ENCODE measurements at regions not wholly inside any gene's neighbourhood (a gene's known extent, or its start where the extent isn't known, plus 50 kb on each side); places are given as distances from the start of the nearest gene placed in this dataset.
"Not testable (repeated sequence)": the region's sequence is repeated elsewhere in the genome, so short reads cannot be mapped to it uniquely, and the experiment has no call there.

DNA sequence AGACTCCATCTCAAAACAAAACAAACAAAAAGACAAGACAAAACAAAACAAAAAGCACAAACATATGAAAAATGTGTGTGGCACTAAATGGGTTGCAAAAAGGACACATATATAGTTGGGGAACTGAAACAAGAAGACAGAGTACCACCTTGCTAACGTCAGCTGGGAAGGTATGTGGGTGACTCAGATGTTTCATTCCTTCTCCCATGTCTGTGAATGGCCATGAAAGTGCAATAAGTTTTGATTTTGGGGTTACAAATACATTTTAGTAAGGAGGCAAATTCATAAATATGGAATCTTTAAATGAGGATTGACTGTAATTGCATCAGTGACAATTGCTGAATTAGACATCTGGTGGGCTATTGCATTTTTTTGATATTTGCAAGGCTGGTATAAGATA is 81.6 kb upstream of the KLF4 start:
- TF ChIP-seq, protein P1, sequence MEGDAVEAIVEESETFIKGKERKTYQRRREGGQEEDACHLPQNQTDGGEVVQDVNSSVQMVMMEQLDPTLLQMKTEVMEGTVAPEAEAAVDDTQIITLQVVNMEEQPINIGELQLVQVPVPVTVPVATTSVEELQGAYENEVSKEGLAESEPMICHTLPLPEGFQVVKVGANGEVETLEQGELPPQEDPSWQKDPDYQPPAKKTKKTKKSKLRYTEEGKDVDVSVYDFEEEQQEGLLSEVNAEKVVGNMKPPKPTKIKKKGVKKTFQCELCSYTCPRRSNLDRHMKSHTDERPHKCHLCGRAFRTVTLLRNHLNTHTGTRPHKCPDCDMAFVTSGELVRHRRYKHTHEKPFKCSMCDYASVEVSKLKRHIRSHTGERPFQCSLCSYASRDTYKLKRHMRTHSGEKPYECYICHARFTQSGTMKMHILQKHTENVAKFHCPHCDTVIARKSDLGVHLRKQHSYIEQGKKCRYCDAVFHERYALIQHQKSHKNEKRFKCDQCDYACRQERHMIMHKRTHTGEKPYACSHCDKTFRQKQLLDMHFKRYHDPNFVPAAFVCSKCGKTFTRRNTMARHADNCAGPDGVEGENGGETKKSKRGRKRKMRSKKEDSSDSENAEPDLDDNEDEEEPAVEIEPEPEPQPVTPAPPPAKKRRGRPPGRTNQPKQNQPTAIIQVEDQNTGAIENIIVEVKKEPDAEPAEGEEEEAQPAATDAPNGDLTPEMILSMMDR (IDR thresholded peaks at IDR 0.05; ENCODE audit: borderline replicate concordance, insufficient read depth, low read depth, low read length): no peak
- H3K4me3 ChIP-seq (ENCODE audit: low read depth, low read length): no peak overlapping the region

DNA sequence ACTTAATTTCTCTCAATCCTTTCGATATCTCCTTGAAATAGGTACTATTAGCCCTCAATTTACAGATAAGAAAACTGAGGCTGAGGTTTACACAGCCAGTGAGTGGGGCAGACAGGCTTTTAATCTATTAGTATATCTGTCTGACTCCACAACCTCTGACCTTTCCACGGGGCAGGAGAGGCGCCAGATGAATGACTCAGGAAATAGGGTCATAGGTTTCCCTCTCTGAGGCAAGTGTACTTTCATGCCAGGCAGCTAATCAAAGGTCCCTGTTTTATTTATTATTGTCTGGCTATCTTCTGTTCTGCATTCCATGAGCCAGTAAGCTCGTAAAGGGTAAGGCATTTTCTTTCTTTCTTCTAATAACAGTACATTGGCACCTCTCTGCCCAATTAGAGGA is 79.6 kb upstream of the KLF4 start:
- TF ChIP-seq, protein P1 (IDR thresholded peaks at IDR 0.05; ENCODE audit: borderline replicate concordance, insufficient read depth, low read depth, low read length): no peak
- H3K4me3 ChIP-seq (ENCODE audit: low read depth, low read length): no peak overlapping the region

DNA sequence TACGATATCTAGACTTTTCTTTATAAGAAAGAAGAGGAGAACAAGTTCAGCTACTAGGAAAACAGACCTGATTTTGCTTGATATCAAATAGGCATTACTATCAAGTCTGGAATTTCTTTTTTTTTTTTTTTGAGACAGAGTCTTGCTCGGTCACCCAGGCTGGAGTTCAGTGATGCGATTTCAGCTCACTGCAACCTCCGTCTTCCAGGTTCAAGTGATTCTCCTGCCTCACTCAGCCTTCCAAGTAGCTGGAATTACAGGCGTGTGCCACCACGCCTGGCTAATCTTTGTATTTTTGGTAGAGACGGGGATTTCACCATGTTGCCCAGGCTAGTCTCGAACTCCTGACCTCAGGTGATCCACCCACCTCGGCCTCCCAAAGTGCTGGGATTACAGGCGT is 78.8 kb upstream of the KLF4 start:
- not testable (repeated sequence) for H3K4me3 ChIP-seq (ENCODE audit: low read depth, low read length)

DNA sequence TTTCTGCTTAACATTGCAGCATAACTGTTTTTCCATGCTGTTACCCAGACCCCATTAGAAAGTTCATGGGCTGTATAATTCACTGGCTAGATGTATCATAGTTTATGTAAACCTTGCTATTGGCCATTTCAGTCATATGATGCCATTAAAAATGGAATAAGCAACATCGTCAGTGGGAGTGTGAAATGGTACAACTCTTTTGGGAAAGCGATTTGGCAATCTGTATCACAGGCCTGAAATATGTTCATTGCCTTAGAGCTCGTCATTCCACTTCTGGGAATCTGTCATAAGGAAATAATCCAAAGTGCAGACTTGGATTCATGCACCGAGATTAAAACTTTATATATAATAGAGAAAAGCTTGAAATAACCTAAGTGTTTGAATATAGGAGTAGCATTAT is 77.9 kb upstream of the KLF4 start:
- H3K4me3 ChIP-seq (ENCODE audit: low read depth, low read length): no peak overlapping the region
- TF ChIP-seq, protein P1 (IDR thresholded peaks at IDR 0.05; ENCODE audit: borderline replicate concordance, insufficient read depth, low read depth, low read length): no peak

DNA sequence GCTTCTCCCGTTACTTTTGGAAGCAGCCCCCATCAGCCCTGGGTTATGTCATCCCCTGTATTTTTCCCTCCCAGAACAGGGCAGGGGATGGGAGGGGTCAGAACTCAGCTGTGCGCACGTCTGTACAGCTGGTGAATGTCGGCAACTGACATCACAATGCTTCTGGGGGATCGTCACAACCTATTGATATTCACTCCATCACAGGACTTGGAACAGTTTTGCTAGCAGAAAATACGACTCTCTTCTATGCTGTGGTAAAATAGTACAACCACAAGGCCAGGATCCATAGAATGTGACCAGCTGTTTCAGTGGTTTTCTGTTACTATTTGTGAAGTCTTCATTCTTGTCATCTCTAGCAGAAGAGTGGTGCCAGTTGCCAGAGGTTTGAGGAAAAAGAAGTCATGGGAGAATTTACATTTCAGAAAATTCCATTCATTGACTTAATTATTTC is 77.1 kb upstream of the KLF4 start:
- H3K4me3 ChIP-seq (ENCODE audit: low read depth, low read length): no peak overlapping the region
- TF ChIP-seq, protein P1 (IDR thresholded peaks at IDR 0.05; ENCODE audit: borderline replicate concordance, insufficient read depth, low read depth, low read length): no peak

DNA sequence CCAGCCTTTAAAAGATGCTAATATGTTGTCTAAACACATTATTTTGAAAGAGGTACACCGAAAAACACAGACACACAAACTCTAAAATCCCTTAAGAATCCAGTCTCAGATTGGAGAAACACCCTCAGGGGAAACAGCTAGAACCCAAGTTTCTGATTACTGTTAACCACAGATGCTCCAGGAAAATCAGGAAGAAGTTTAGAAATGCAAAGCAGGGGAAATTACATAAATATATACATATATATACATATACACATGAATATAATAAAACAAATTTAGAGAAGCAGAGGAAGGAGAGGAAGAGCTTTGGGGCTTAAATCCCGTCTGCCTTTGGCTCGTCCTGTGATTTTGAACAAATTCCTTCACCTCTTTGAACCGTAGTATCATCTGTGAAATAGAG is 73.2 kb upstream of the KLF4 start:
- TF ChIP-seq, protein P1 (IDR thresholded peaks at IDR 0.05; ENCODE audit: borderline replicate concordance, insufficient read depth, low read depth, low read length): no peak
- H3K4me3 ChIP-seq (ENCODE audit: low read depth, low read length): no peak overlapping the region

DNA sequence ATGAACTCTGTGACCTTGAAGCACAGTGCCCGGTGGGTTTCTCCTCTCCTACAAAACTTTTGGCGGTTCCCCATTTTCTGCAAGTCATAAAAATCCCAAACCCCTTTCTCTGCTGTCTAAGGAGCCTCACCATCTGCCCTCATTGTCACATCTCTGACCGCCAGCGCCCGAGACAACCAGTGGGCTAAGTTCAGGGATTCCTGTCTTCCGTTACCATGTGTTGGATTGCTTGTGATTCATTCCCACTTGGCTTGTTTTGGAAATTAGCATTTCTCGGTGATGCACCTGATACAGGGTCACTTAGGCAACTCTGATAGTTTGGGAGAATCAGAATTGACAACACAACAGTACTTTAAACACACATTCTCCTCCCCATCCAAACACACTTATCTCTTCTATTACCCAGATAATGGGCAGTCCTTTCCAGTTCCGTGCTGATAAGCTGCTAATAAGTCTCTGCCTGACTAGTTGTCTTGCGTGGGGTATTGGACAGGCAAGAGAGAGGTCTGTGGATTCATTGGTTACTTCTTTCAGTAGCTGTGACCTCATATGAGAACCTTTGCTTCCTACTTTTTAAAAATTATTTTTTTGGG is 70.0 kb upstream of the KLF4 start:
- TF ChIP-seq, protein P1 (IDR thresholded peaks at IDR 0.05; ENCODE audit: borderline replicate concordance, insufficient read depth, low read depth, low read length): no peak
- no peak overlapping the region for H3K4me3 ChIP-seq (ENCODE audit: low read depth, low read length)

Measured in GM12875 (cell line).